Neural crest cell (in vitro differentiated cells): ENCODE measurements at regions not wholly inside any gene's neighbourhood (a gene's known extent, or its start where the extent isn't known, plus 50 kb on each side); places are given as distances from the start of the nearest gene placed in this dataset.

Experiments
- DNase-seq: peaks from one replicate; pipeline ENCODE4 v3.0.0; 2021; ENCODE audit warnings: low read depth, mixed read lengths, low spot score
- H3K27ac Mint-ChIP-seq: one replicate; pipeline ENCODE4 v1.8.0; 2021; ENCODE audit warnings: mild to moderate bottlenecking, mixed read lengths; ENCODE audit not compliant: unreplicated experiment
- H3K27me3 Mint-ChIP-seq: 2 replicates; pipeline ENCODE4 v1.8.0; 2021; ENCODE audit warnings: low read depth, mild to moderate bottlenecking, mixed read lengths
- H3K36me3 Mint-ChIP-seq: 2 replicates; pipeline ENCODE4 v1.8.0; 2021; ENCODE audit warnings: low read depth, mild to moderate bottlenecking, mixed read lengths
- H3K4me1 Mint-ChIP-seq: 2 replicates; pipeline ENCODE4 v1.8.0; 2021; ENCODE audit warnings: mixed read lengths
- H3K4me3 Mint-ChIP-seq: one replicate; pipeline ENCODE4 v1.8.0; 2021; ENCODE audit warnings: mild to moderate bottlenecking, mixed read lengths
- H3K9me3 Mint-ChIP-seq: 2 replicates; pipeline ENCODE4 v1.8.0; 2021; ENCODE audit warnings: mixed read lengths
- TF ChIP-seq, protein P1 (sequence below): fragments of 200-600 bp; sonication (generic); conservative IDR thresholded peaks from 2 replicates; pipeline ENCODE4 v1.5.0; 2021; ENCODE audit warnings: antibody characterized with exemption, mild to moderate bottlenecking

DNA sequence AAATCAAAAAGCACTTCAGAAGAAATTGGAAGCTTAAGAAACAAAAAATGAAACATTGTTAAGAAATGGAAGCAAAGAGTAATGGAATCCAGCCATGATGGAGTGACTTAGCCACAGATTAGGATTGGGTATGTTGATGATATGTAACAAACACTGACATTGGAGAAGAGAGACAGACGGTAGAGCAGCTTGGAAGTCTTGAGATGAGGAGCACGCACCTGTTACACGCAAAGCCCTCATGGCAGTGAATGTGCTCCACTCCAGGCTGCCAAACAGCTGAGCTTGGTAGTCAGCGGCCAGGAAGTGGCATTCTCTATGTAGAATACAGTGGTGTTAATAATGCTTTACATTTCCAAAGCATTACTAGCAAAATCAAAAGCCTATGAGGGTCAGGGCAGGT lies 56.9 kb upstream of the GPRIN3 start:
- Mint-ChIP-seq H3K27me3 (no peaks in the 10 kb centered on the region), H3K4me3 (no peak overlapping the region), H3K36me3 (no peaks in the 10 kb centered on the region), H3K9me3 (no peaks in the 10 kb centered on the region), H3K27ac (no peak overlapping the region), H3K4me1 (no peaks in the 10 kb centered on the region)
- TF ChIP-seq, protein P1, sequence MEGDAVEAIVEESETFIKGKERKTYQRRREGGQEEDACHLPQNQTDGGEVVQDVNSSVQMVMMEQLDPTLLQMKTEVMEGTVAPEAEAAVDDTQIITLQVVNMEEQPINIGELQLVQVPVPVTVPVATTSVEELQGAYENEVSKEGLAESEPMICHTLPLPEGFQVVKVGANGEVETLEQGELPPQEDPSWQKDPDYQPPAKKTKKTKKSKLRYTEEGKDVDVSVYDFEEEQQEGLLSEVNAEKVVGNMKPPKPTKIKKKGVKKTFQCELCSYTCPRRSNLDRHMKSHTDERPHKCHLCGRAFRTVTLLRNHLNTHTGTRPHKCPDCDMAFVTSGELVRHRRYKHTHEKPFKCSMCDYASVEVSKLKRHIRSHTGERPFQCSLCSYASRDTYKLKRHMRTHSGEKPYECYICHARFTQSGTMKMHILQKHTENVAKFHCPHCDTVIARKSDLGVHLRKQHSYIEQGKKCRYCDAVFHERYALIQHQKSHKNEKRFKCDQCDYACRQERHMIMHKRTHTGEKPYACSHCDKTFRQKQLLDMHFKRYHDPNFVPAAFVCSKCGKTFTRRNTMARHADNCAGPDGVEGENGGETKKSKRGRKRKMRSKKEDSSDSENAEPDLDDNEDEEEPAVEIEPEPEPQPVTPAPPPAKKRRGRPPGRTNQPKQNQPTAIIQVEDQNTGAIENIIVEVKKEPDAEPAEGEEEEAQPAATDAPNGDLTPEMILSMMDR: no peak
- no peak for DNase-seq

DNA sequence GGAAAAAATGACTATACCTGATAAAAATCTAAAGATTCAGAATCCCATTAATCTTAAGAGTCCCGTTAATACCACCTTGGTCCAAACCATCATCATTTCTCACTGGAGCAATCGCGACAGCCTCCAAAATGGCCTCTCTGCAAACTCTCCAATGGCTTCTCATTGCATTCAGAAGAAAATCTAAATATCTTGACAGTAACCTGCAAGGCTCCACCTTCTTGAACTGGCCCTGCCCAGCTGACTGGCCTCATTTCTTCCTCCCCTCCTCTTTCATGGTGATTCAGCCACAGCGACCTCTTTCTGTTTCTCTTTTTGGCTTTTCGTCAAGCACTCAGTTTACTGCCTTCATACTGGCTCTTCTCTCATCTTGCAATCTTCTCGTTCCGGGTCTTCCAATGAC lies 56.2 kb upstream of the GPRIN3 start:
- H3K4me3 Mint-ChIP-seq: no peak overlapping the region
- DNase-seq: no peak
- no peaks in the 10 kb centered on the region for H3K4me1 Mint-ChIP-seq
- no peaks in the 10 kb centered on the region for H3K9me3 Mint-ChIP-seq
- TF ChIP-seq, protein P1: no peak
- no peak overlapping the region for H3K27ac Mint-ChIP-seq
- H3K36me3 Mint-ChIP-seq: no peaks in the 10 kb centered on the region
- H3K27me3 Mint-ChIP-seq: no peaks in the 10 kb centered on the region

DNA sequence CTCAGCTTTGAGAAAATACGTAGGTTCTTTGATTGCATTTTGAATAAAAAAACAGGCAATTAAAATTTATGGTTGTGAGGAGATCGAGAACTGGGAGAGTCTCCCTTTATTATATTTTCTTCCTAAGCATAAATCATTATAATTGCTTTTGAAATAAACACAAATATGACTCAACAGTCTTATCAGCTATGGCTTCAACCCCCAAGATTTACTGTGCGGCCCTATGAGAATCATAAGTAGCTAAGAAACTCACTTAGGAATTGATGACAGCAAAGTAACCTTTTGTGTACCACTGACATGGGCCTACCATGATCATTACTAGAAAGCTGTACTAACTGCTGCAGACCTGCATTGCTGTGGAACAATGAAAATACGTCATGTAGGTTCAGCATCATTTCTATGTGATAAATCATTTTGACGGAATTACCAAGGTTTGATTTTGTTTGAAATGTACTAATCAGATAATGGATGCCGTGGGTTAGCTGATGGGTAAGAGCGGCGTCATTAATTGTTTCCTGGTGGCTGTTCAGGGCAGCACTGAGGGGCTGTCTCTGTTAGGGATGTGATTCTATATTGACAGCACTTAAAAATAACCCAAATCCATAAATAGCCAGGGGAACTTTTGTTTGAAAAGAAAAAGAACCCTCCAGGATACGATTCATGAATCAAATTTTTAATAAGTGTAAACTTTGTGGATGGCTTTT lies 51.5 kb upstream of the GPRIN3 start:
- H3K27me3 Mint-ChIP-seq: no peaks in the 10 kb centered on the region
- H3K36me3 Mint-ChIP-seq: no peaks in the 10 kb centered on the region
- no peak overlapping the region for H3K27ac Mint-ChIP-seq
- no peaks in the 10 kb centered on the region for H3K9me3 Mint-ChIP-seq
- TF ChIP-seq, protein P1: no peak
- H3K4me1 Mint-ChIP-seq: no peaks in the 10 kb centered on the region
- no peak overlapping the region for H3K4me3 Mint-ChIP-seq
- DNase-seq: no peak

DNA sequence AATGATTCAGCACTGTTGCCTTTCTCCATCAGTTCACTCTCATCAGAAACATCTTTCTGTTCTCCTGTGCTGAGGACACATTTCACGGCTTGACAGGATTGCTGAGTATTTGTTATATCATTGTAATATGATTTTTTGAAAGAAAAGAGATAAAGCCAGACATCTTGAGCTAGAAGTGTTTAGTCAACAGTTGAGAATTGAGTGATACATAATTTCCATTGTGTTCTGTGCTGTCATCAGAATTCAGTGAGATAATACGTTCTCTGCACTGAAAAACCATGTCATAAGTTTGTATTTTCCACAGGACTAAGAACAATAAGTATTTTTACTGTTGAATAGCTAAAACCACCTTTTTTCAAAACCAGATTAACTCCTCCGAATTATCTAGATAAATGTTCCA lies 50.2 kb upstream of the GPRIN3 start:
- H3K9me3 Mint-ChIP-seq: no peaks in the 10 kb centered on the region
- no peaks in the 10 kb centered on the region for H3K4me1 Mint-ChIP-seq
- DNase-seq: no peak
- no peaks in the 10 kb centered on the region for H3K27me3 Mint-ChIP-seq
- no peak overlapping the region for H3K27ac Mint-ChIP-seq
- no peak overlapping the region for H3K4me3 Mint-ChIP-seq
- TF ChIP-seq, protein P1: no peak
- no peaks in the 10 kb centered on the region for H3K36me3 Mint-ChIP-seq
